Peyer's patch (tissue), 4 donors: ENCODE measurements at regions not wholly inside any gene's neighbourhood (a gene's known extent, or its start where the extent isn't known, plus 50 kb on each side); places are given as distances from the start of the nearest gene placed in this dataset.

Source experiments
- CTCF ChIP-seq, 6 experiments: fragments of 450-650 bp in 4 of 6; fragments of 200-600 bp in 2 of 6; sonication (generic) in 1 of 6; IDR thresholded peaks; one replicate each; pipeline ENCODE4 v1.5.1; 2017 to 2019; ENCODE audit warnings: antibody characterized with exemption in 6 of 6, mild to moderate bottlenecking in 3 of 6, moderate library complexity in 1 of 6
- POLR2A ChIP-seq, 2 donors: fragments of 450-650 bp; IDR thresholded peaks; one replicate each; pipeline ENCODE4 v1.5.1; 2017; ENCODE audit warnings: antibody characterized with exemption in 2 of 2, mild to moderate bottlenecking in 2 of 2, moderate library complexity in 2 of 2

GRCh38 chr9:81308404-81308803 lies 380.9 kb downstream of the TLE1 start:
- TF ChIP-seq CTCF (IDR thresholded peaks at IDR 0.05) (no peak), POLR2A (IDR thresholded peaks at IDR 0.05) (no peak)
